ENCODE measurements at regions not wholly inside any gene's neighbourhood (a gene's known extent, or its start where the extent isn't known, plus 50 kb on each side); places are given as distances from the start of the nearest gene placed in this dataset.

DNA sequence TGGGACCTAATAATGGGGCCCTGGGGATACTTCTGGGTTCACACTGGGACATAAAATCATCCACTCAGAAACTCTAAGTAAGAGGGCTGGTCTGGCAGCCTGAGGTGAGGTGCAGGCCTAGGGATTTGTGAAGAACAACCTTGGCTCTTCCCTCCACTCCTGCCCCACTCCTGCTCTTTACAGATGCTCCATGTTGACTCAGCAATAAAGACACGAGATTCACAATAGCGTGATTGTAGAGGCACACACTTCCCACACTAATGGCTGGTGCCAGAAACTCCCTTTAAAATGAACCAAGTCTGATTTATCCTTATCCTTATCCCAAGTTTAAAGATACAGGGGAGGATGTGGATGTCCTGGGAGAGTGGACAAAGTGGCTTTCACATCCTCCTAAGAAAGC lies 228.2 kb downstream of the ACTR3 start:
- Histone ChIP-seq H3K27ac (no peak overlapping the region), H3K4me3 (no peak overlapping the region), H3K9me3 (no peaks in the 10 kb centered on the region), H3K36me3 (no peaks in the 10 kb centered on the region), H3K4me1 (no peaks in the 10 kb centered on the region), H3K27me3 (no peaks in the 10 kb centered on the region)
- ATAC-seq: no peak
- TF ChIP-seq, protein P1, sequence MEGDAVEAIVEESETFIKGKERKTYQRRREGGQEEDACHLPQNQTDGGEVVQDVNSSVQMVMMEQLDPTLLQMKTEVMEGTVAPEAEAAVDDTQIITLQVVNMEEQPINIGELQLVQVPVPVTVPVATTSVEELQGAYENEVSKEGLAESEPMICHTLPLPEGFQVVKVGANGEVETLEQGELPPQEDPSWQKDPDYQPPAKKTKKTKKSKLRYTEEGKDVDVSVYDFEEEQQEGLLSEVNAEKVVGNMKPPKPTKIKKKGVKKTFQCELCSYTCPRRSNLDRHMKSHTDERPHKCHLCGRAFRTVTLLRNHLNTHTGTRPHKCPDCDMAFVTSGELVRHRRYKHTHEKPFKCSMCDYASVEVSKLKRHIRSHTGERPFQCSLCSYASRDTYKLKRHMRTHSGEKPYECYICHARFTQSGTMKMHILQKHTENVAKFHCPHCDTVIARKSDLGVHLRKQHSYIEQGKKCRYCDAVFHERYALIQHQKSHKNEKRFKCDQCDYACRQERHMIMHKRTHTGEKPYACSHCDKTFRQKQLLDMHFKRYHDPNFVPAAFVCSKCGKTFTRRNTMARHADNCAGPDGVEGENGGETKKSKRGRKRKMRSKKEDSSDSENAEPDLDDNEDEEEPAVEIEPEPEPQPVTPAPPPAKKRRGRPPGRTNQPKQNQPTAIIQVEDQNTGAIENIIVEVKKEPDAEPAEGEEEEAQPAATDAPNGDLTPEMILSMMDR (IDR thresholded peaks at IDR 0.05): no peak
- intact Hi-C loops (cut with DNase I): no loop called here
- no peak for DNase-seq

DNA sequence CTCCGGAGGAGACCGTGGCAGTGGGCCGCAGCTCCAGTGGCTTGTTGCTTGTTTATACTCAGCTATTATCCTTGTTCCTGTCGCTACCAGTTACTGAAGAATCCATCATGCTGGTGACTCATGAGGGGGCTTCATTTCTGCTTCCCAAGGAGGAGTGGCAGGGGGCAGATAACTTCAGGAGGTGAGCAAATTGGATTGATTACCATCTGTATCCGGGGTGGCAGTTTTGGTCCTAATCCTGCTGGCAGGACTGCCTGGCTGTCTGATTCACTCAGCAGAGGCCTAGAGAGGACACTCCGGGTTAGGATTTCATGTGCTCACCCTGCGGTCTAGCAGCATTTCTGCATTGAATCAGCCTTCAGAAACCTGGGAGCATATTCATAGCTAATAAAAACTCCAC lies 230.0 kb downstream of the ACTR3 start:
- Histone ChIP-seq H3K27me3 (no peaks in the 10 kb centered on the region), H3K27ac (no peak overlapping the region), H3K9me3 (no peaks in the 10 kb centered on the region), H3K4me1 (no peaks in the 10 kb centered on the region), H3K36me3 (no peaks in the 10 kb centered on the region), H3K4me3 (no peak overlapping the region)
- TF ChIP-seq, protein P1 (IDR thresholded peaks at IDR 0.05): no peak
- intact Hi-C loops (cut with DNase I): no loop called here
- DNase-seq: no peak
- no peak for ATAC-seq

DNA sequence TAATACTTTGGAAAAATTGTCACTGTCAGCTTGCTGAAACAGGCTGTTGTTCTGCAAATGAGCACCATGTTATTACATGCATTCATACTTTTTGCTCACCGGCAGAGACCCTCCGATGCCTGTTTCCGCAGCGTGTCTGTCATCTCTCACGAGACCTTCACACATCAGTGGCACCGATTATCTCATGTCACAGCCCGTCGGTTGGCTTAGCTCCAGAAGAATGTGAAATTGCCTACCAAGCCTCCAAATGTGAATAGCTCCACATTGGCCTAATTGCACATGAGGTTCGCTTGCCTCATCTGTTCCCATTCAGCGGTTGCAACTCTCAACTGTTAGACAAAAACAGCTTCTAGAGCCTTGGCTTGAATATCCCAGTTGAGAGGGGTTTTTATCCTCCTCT lies 233.0 kb downstream of the ACTR3 start:
- H3K4me1 ChIP-seq: no peaks in the 10 kb centered on the region
- no peaks in the 10 kb centered on the region for H3K36me3 ChIP-seq
- H3K27ac ChIP-seq: no peak overlapping the region
- H3K9me3 ChIP-seq: no peaks in the 10 kb centered on the region
- no peak overlapping the region for H3K4me3 ChIP-seq
- DNase-seq (no peak), ATAC-seq (no peak)
- TF ChIP-seq, protein P1 (IDR thresholded peaks at IDR 0.05): no peak
- intact Hi-C loops (cut with DNase I): no loop called here
- H3K27me3 ChIP-seq: no peaks in the 10 kb centered on the region

DNA sequence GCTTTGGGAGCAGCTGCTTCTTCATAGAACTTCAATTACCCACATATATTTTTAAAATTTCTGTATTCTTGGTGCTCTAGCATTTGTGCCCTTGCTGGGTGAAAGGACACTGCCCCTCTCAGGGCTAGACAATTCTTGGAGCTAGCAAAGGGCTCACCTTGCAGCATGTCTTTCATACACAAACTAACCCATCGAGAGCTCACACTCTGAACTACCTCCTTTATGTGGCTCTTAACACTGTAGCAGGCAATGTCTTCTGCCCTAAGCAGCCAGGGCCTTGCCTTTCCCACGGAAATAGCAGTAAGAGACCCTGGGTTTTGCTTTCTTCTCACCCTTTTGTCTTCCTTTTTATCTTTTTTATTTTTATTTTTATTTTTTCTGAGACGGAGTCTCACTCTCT lies 234.0 kb downstream of the ACTR3 start:
- ATAC-seq (no peak), DNase-seq (no peak)
- Histone ChIP-seq H3K27me3 (no peaks in the 10 kb centered on the region), H3K27ac (no peak overlapping the region), H3K4me1 (no peaks in the 10 kb centered on the region), H3K4me3 (no peak overlapping the region), H3K36me3 (no peaks in the 10 kb centered on the region), H3K9me3 (no peaks in the 10 kb centered on the region)
- intact Hi-C loops (cut with DNase I): no loop called here
- TF ChIP-seq, protein P1 (IDR thresholded peaks at IDR 0.05): no peak

DNA sequence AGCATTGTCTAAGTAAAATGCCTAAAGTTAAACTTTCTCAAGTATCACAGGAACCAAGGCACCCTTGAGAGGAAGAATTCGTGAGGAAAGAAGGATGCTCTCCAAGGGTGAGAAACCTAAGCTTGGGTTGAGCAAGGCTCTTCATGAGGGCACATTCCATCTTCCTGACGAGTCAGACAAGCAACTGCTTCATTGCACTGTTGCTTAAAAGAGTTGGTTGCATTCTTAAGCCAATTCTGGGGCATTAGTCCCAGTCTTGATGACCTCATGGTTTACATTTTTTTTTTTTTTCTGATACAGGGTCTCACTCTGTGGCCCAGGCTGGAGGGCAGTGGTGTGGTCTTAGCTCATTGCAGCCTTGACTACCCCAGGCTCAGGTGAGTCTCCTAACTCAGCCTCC lies 237.5 kb downstream of the ACTR3 start:
- no peaks in the 10 kb centered on the region for H3K27me3 ChIP-seq
- intact Hi-C loops (cut with DNase I): no loop called here
- no peaks in the 10 kb centered on the region for H3K4me1 ChIP-seq
- no peaks in the 10 kb centered on the region for H3K36me3 ChIP-seq
- no peak for DNase-seq
- no peak overlapping the region for H3K27ac ChIP-seq
- no peak for ATAC-seq
- no peaks in the 10 kb centered on the region for H3K9me3 ChIP-seq
- TF ChIP-seq, protein P1 (IDR thresholded peaks at IDR 0.05): no peak
- no peak overlapping the region for H3K4me3 ChIP-seq

All from left lung (tissue), 4 donors.